B cell (primary cell): ENCODE measurements at regions not wholly inside any gene's neighbourhood (a gene's known extent, or its start where the extent isn't known, plus 50 kb on each side); places are given as distances from the start of the nearest gene placed in this dataset.

Source experiments
- ATAC-seq: fragments of 200-7000 bp; cut with Tn5 transposase; one replicate; pipeline ENCODE4 v1.10.0; 2021; ENCODE audit warnings: low read depth, mild to moderate bottlenecking, moderate number of reproducible peaks, moderate library complexity
- CTCF ChIA-PET: fragments of 350-600 bp; sonication (Branson Sonifier 250); formaldehyde crosslinking; loops from one replicate; lab custom pipeline; 2021; ENCODE audit warnings: antibody characterized with exemption, inconsistent platforms; lab: Charles Lee
- POLR2A ChIA-PET: fragments of 350-600 bp; sonication (Branson Sonifier 250); formaldehyde crosslinking; loops from one replicate; lab custom pipeline; 2021; ENCODE audit warnings: antibody characterized with exemption; lab: Charles Lee
- DNase-seq: peaks from one replicate; pipeline ENCODE4 v3.0.0; 2013
- H2AFZ ChIP-seq: 2 replicates; pipeline ENCODE4 v1.6.1; 2012; ENCODE audit warnings: mild to moderate bottlenecking, low read depth, low read length; ENCODE audit not compliant: insufficient read depth, poor library complexity, severe bottlenecking
- H3K27ac ChIP-seq, 2 donors: 1 replicate in 1 of 2; 2 replicates in 1 of 2; pipeline ENCODE4 v1.5.1; 2012 to 2013; ENCODE audit warnings: low read length in 2 of 2, mild to moderate bottlenecking in 2 of 2, moderate library complexity in 1 of 2
- H3K27me3 ChIP-seq, 4 experiments: fragments of 200-600 bp in 1 of 4; sonication (generic) in 1 of 4; replicated peaks in 1 of 4; 1 replicate in 2 of 4; 2 replicates in 2 of 4; pipeline versions ENCODE4 v1.6.1 to v1.7.0; 2013 to 2016; ENCODE audit warnings: low read length in 3 of 4, mild to moderate bottlenecking in 2 of 4, mixed read lengths in 1 of 4, moderate library complexity in 1 of 4; ENCODE audit not compliant: insufficient read depth in 4 of 4, control insufficient read depth in 3 of 4; ENCODE audit errors: control extremely low read depth in 1 of 4
- H3K36me3 ChIP-seq, 2 experiments: replicated peaks in 1 of 2; 1 replicate in 1 of 2; 2 replicates in 1 of 2; pipeline versions ENCODE4 v1.6.1 to v1.7.1; 2013; ENCODE audit warnings: low read length in 1 of 2; ENCODE audit not compliant: insufficient read depth in 2 of 2, control insufficient read depth in 1 of 2; ENCODE audit errors: control extremely low read depth in 1 of 2, extremely low read depth in 1 of 2
- H3K4me1 ChIP-seq, 2 donors: fragments of 200-600 bp in 1 of 2; sonication (generic) in 1 of 2; 1 replicate in 1 of 2; 2 replicates in 1 of 2; pipeline versions ENCODE4 v1.5.1 to v1.6.1; 2013 to 2017; ENCODE audit warnings: low read length in 2 of 2; ENCODE audit not compliant: control insufficient read depth in 2 of 2, insufficient read depth in 2 of 2
- H3K4me2 ChIP-seq: replicated peaks from 2 replicates; pipeline ENCODE3; 2012; ENCODE audit warnings: mild to moderate bottlenecking, low read depth, low read length; ENCODE audit not compliant: poor library complexity, severe bottlenecking
- H3K4me3 ChIP-seq, 5 experiments: fragments of 200-600 bp in 1 of 5; sonication (generic) in 1 of 5; 1 replicate in 3 of 5; 2 replicates in 2 of 5; pipeline versions ENCODE4 v1.5.1 to v1.7.0; 2011 to 2016; ENCODE audit warnings: low read length in 4 of 5, mild to moderate bottlenecking in 4 of 5, low read depth in 2 of 5, control low read depth in 1 of 5, moderate library complexity in 1 of 5; ENCODE audit not compliant: insufficient read depth in 1 of 5; ENCODE audit errors: control extremely low read depth in 1 of 5, extremely low read depth in 1 of 5
- H3K79me2 ChIP-seq: fragments of 200-600 bp; sonication (generic); one replicate; pipeline ENCODE4 v1.6.0; 2016; ENCODE audit warnings: low read length; ENCODE audit not compliant: control insufficient read depth, insufficient read depth
- H3K9ac ChIP-seq: fragments of 200-600 bp; sonication (generic); 2 replicates; pipeline ENCODE4 v1.6.1; 2017; ENCODE audit warnings: mild to moderate bottlenecking, low read length, moderate library complexity
- H3K9me3 ChIP-seq, 3 donors: one replicate each; pipeline versions ENCODE4 v1.6.1 to v1.7.1; 2013; ENCODE audit warnings: low read length in 2 of 3; ENCODE audit not compliant: control insufficient read depth in 2 of 3, insufficient read depth in 1 of 3; ENCODE audit errors: control extremely low read depth in 1 of 3
- H4K20me1 ChIP-seq: 2 replicates; pipeline ENCODE4 v1.6.0; 2012; ENCODE audit warnings: mild to moderate bottlenecking, low read length; ENCODE audit not compliant: insufficient read depth, control insufficient read depth, poor library complexity, severe bottlenecking
- H3K27ac Mint-ChIP-seq: one replicate; pipeline ENCODE4 v1.8.0; 2021; ENCODE audit warnings: mixed read lengths
- H3K27me3 Mint-ChIP-seq: one replicate; pipeline ENCODE4 v1.8.0; 2021; ENCODE audit warnings: mixed read lengths
- H3K4me1 Mint-ChIP-seq: one replicate; pipeline ENCODE4 v1.8.0; 2021; ENCODE audit warnings: mixed read lengths
- H3K4me3 Mint-ChIP-seq: one replicate; pipeline ENCODE4 v1.8.0; 2021; ENCODE audit warnings: mixed read lengths
- H3K9me3 Mint-ChIP-seq: one replicate; pipeline ENCODE4 v1.8.0; 2022; ENCODE audit warnings: mixed read lengths; ENCODE audit not compliant: insufficient read depth
- CTCF ChIP-seq: fragments of 200-600 bp; IDR thresholded peaks from one replicate; pipeline ENCODE4 v1.8.0; 2022; ENCODE audit warnings: antibody characterized with exemption, mild to moderate bottlenecking
- EZH2 ChIP-seq: IDR thresholded peaks from 2 replicates; pipeline ENCODE4 v1.6.1; 2012; ENCODE audit warnings: borderline replicate concordance, low read depth, mild to moderate bottlenecking, moderate library complexity, low read length; ENCODE audit not compliant: insufficient read depth, poor library complexity, severe bottlenecking
- WGBS: methylation state at CpG from one replicate; pipeline ENCODE4 v1.1.5; 2013; ENCODE audit warnings: missing lambda C conversion rate; ENCODE audit not compliant: insufficient coverage; 5-methylcytosine and 5-hydroxymethylcytosine counted together
- intact Hi-C: fragments of 100-400 bp; cut with micrococcal nuclease; formaldehyde crosslinking; loops from one replicate; pipeline ENCODE4 v1.10.0; 2022

GRCh38 chr16:5412731-5413130 lies 315.1 kb upstream of the EEF2KMT start:
- no peak overlapping the region for H3K4me3 Mint-ChIP-seq
- H3K9me3 ChIP-seq: peaks cover 0 to 6% (median 0%) of the 10 kb centered on the region in 3 donors
- no peak overlapping the region for H3K9ac ChIP-seq
- H3K27me3 ChIP-seq: no peaks in the 10 kb centered on the region
- no peak overlapping the region for H3K4me2 ChIP-seq
- H3K9me3 Mint-ChIP-seq: no peaks in the 10 kb centered on the region
- no peak for ATAC-seq
- intact Hi-C loops: no loop called here
- WGBS: 39% methylated on average over 10 of the region's 10 CpGs
- no peak for DNase-seq
- H3K4me1 ChIP-seq: no peaks in the 10 kb centered on the region
- H3K36me3 ChIP-seq: no peaks in the 10 kb centered on the region
- H3K27ac ChIP-seq: no peak overlapping the region
- no peaks in the 10 kb centered on the region for H4K20me1 ChIP-seq
- H3K79me2 ChIP-seq: no peaks in the 10 kb centered on the region
- no peaks in the 10 kb centered on the region for H3K4me1 Mint-ChIP-seq
- no peak overlapping the region for H3K4me3 ChIP-seq
- H2AFZ ChIP-seq: no peak overlapping the region
- H3K27ac Mint-ChIP-seq: no peak overlapping the region
- CTCF ChIA-PET: no interaction called here
- H3K27me3 Mint-ChIP-seq: no peaks in the 10 kb centered on the region
- TF ChIP-seq EZH2: no peak
- TF ChIP-seq CTCF: no peak
- POLR2A ChIA-PET: no interaction called here

GRCh38 chr16:5398203-5398602 lies 300.6 kb upstream of the EEF2KMT start:
- Mint-ChIP-seq H3K27me3 (no peaks in the 10 kb centered on the region), H3K9me3 (no peaks in the 10 kb centered on the region), H3K27ac (no peak overlapping the region), H3K4me1 (no peaks in the 10 kb centered on the region), H3K4me3 (no peak overlapping the region)
- ChIA-PET CTCF (no interaction called here), POLR2A (no interaction called here)
- Histone ChIP-seq H3K79me2 (no peaks in the 10 kb centered on the region), H3K4me3 (no peak overlapping the region), H3K36me3 (no peaks in the 10 kb centered on the region), H3K9me3 (peaks cover 0 to 3% (median 0%) of the 10 kb centered on the region in 3 donors), H3K9ac (no peak overlapping the region), H4K20me1 (no peaks in the 10 kb centered on the region), H3K27me3 (peaks cover 0 to 2% (median 0%) of the 10 kb centered on the region in 4 experiments), H3K4me1 (no peaks in the 10 kb centered on the region), H3K27ac (no peak overlapping the region), H3K4me2 (no peak overlapping the region), H2AFZ (no peak overlapping the region)
- intact Hi-C loops: no loop called here
- TF ChIP-seq EZH2 (no peak), CTCF (no peak)
- WGBS: 88% methylated on average over 6 of the region's 6 CpGs
- DNase-seq: no peak
- no peak for ATAC-seq
